HG03442 (cell line): ENCODE measurements at regions not wholly inside any gene's neighbourhood (a gene's known extent, or its start where the extent isn't known, plus 50 kb on each side); places are given as distances from the start of the nearest gene placed in this dataset.
A peak's percentile ranks its signal among the peaks of the same experiment; 100 is the strongest.

Experiments
- ATAC-seq: cut with Tn5 transposase; IDR thresholded peaks from one replicate; pipeline ENCODE4 v1.9.1; 2021; ENCODE audit warnings: mild to moderate bottlenecking, moderate library complexity; ENCODE audit not compliant: unreplicated experiment

DNA sequence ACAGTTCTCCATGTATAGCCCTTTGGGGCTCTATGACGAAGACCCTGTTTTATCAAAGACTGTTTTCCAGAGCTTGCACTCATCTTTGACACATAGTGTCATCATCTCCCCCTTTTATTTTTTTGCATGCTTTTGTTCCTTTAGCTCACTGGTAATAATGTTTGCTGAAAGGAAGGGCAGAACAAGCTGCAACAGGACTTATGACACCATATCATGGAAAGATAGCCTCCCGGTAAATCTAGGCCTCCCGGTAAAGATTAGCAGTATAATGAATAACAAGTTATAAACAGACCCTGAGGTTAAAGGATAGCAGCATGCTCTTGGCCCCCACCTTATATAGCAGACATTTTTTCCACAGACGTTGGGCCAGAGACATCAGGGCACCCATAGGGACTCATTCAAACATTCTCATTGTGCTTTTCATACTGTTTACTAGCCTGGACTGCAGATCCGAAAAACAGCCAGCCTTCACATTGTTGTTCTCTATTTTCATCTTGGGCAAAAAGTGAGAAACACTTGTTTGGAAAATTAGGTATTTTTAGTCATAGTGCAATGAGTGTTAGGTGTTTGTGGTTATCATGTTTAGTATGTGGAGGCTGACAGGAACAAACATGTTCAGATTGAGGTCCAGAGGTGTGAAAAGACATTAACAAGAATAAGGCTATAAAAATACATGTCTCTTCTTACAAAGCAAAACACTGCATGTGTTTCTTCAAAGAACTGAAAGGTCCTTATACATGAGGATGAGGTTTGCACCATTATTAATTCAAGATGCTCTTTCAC is 136.9 kb upstream of the SPRY2 start:
- ATAC-seq, result no peak

DNA sequence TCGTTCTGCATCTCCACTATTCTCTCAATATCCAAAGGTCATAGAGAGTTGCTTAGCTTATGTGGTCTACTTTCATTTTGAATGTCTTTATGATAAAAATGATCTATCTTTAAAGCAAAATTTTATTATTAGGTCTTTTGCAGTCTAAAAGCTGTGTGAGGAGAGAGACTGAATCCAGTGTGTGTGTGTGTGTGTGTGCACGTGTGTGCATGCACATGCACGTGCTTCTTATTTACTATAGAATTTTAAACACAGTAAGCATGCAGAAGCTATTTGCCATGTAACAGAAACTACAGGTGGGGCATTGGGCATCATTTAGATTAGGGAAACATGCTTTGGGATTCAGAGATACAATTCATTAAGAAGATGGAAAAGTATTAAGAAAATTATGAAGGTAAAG is 136.0 kb upstream of the SPRY2 start:
- no peak for ATAC-seq

GRCh38 chr13:80475718-80476117 is 134.8 kb upstream of the SPRY2 start:
- ATAC-seq, result no peak

GRCh38 chr13:80473695-80474094 is 132.8 kb upstream of the SPRY2 start:
- no peak for ATAC-seq

DNA sequence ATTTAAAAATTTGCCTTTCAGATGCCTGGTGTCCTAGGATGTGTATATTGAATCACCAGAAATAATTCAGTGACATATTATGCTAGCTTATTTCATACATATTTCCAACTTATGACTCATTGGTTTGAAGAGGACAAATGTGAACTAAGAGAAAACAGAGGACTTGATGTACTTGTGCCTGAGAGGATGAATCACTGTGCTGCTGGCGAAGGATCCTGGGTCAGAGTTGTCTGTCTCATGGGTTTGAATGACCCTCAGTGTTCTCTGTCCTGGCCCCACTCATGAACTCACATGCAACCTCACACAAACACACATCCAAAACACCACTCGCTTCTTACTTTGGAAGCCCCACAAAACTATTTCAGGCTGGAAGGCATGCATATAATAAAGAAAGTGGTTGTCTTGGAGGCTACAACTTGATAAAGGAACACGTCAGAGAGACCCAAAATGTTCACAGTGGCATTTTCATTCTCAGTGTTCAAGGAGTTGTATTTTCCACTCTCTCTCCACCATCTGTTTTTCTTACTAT is 129.0 kb upstream of the SPRY2 start:
- no peak for ATAC-seq

DNA sequence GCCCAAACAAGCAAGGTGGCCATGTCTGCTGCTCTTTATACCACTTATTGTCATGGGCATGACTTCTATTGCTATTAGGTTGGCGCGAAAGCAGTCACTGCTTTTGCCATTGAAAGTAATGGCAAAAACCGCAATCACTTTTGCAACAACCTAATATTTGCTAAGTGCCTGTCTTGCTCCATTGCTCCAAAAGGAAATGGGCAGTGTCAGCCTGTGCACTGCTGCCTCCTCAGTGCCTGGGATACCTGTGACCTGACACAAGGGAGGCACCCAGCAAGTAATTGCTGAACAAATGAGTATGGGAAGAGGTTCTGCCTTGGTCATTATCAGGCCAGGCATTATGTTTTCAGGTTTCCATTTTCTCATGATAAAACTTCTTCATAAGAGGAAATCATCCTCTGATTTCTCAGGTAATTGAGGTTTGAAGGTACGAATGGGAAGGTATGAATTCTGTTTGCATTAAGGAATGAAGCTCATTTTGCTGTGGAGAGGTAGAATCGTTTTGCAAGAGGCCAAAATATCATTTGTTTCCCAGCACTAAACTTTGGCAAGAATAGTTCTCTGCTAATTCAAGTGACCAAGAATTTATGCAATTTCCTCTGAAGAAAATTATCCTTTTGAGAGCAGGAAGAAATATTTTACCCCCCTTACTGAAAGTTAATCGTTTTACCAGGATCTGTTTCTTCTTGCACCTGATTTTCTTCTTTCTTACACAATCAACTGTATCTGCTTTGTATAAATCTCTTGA is 128.4 kb upstream of the SPRY2 start:
- ATAC-seq, result no peak

DNA sequence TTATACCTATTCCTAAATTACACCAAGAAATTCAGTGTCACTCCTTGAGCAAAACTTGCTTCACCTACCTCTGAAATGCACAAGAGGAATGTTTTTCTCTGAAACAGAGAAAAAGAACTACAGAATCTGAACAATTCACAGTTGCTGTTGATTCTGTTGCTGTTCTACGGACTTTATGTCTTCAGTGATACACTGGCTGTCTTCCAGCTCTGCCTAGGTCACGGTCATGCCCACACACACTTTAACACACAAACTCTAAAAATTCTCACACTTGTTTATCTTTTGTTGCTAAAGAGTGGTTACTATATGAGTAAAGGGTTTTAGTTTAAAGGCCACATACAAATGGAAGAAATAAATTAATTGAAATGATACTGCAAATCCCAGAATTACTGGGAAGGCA is 124.4 kb upstream of the SPRY2 start:
- ATAC-seq, result no peak

GRCh38 chr13:80463673-80464352 is 122.9 kb upstream of the SPRY2 start:
- no peak for ATAC-seq

DNA sequence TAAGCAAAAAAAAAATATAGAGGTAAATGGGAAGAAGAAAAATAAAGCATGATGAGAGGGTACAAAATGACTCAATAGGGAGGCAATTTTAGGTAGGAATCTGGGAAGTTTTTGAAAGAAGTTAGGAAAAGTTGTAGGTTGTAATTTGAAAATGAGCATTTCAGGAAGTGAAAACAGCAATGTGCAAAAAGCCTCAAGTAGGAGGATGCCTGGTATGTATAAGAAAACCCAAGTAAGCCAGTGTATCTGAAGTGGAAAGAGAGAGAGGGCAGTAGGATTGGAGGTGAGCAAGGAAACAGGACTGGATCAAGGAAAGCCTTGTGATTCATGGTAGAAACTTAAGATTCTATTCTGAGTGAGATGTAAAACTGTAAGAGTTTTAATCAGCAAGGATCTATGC is 121.6 kb upstream of the SPRY2 start:
- no peak for ATAC-seq

- no peak for ATAC-seq
Observed at GRCh38 chr13:80462037-80462436, 121.1 kb upstream of the SPRY2 start.

- no peak for ATAC-seq
Observed at GRCh38 chr13:80458543-80458942, 117.6 kb upstream of the SPRY2 start.

DNA sequence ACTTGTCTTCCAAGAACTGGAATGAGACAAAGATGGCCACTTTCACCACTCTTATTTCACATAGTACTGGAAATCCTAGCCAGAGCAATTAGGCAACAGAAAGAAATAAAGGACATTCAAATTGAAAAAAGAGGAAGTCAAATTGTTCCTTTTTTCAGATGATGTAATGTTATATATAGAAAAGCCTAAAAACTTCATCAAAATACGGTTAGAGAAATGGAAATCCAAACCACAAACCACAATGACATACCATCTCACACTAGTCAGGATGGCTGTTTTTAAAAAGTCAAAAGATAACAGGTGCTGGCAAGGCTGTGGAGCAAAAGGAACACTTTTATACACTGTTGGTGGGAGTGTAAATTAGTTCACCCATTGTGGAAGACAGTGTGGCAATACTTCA is 113.3 kb upstream of the SPRY2 start:
- peak; percentile 76 for ATAC-seq

GRCh38 chr13:80452279-80452678 is 111.4 kb upstream of the SPRY2 start:
- no peak for ATAC-seq

GRCh38 chr13:80451641-80452040 is 110.7 kb upstream of the SPRY2 start:
- no peak for ATAC-seq

DNA sequence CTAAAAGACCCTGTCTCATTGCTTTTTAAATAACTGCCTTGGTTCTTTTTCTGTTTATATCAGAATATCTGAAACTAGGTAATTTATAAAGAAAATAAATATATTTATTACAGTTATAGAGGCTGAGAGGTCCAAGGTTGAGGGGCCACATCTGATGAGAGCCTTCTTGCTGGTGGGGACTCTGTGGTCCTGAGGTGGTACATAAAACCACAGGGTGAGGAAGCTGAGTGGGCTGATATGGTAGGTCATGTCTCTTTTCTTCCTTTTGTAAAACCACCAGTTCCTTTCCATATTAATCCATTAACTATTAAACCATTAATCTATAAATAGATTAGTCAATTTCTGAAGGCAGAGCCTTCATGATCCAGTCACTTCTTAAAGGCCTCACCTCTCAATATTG is 109.5 kb upstream of the SPRY2 start:
- ATAC-seq, result no peak

DNA sequence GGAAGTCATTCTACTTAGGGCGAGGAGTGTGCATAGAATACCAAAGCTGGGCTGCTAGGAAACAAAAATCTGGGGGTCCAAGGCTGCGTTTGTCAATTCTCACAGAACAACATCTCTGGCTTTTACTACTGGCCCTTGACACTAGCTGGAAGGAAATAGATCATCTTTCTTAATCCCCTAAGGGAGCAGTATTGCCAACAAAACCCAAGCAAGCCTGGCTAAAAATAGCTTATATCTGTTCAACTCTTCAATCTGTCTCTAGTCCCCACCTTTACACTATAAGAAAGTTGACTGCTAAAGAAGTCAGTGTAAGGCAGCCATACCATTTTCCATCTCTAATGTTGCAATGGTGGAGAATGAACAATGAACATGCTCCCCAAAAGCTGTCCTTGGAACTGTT is 107.8 kb upstream of the SPRY2 start:
- no peak for ATAC-seq

- ATAC-seq, result no peak
Observed at GRCh38 chr13:80447747-80448146, 106.8 kb upstream of the SPRY2 start.

DNA sequence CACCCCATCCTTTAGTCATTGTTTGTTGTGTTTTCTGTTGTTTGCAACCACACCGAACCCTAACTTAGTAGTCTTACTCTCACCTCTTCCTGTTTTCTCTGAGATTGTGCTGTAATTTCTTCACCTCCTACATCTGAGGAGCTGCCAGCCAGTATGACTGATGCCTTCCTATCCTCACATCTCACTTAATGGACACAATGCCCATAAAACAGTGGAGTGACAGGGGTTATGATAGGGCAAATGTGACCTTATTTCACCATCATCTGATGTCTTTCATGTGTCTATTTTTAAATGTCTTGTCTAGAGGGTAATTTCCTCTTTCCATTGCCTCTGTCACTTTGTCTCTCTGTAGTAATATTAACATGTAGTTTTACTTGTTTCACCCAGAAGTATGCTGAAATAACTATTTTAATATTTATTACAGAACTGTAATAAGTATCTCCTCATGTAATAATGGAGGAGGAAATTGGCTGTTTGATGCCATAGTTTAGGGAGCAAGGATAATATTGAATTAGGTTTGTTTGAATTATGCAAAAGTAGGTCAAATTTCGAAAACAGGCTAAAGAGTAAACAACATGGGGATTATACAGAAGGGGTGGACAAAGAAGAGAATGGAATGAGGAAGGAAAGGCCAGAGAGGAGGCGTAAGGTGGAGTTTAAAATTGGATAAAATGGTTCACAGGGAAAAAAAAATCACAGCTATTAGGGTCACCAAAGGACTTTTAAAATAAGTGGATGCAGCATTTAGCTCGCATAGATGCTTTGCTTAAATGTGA is 103.5 kb upstream of the SPRY2 start:
- no peak for ATAC-seq

- no peak for ATAC-seq
Observed at GRCh38 chr13:80442609-80443008, 101.7 kb upstream of the SPRY2 start.

- no peak for ATAC-seq
Observed at GRCh38 chr13:80441968-80442367, 101.0 kb upstream of the SPRY2 start.

- no peak for ATAC-seq
Observed at GRCh38 chr13:80438521-80438920, 97.6 kb upstream of the SPRY2 start.
